CMK (cell line): ENCODE measurements at regions not wholly inside any gene's neighbourhood (a gene's known extent, or its start where the extent isn't known, plus 50 kb on each side); places are given as distances from the start of the nearest gene placed in this dataset.
A peak's percentile ranks its signal among the peaks of the same experiment; 100 is the strongest.

Experiments used
- DNase-seq: peaks from one replicate; pipeline ENCODE4 v3.0.0-alpha.2; 2010; ENCODE audit warnings: low read depth

GRCh38 chr14:66365388-66365787 lies 120.8 kb upstream of the CCDC196 start:
- DNase-seq = no peak

- peak; percentile 49 for DNase-seq
Measured at GRCh38 chr14:66369157-66369697, 116.9 kb upstream of the CCDC196 start.

- no peak for DNase-seq
Measured at GRCh38 chr14:66371776-66372175, 114.4 kb upstream of the CCDC196 start.

- no peak for DNase-seq
Measured at GRCh38 chr14:66375046-66375964, 110.9 kb upstream of the CCDC196 start.

GRCh38 chr14:66377574-66377973 lies 108.6 kb upstream of the CCDC196 start:
- DNase-seq = no peak

- DNase-seq = no peak
Measured at GRCh38 chr14:66378712-66379505, 107.3 kb upstream of the CCDC196 start.

GRCh38 chr14:66380143-66380542 lies 106.0 kb upstream of the CCDC196 start:
- no peak for DNase-seq

GRCh38 chr14:66381755-66382154 lies 104.4 kb upstream of the CCDC196 start:
- no peak for DNase-seq

GRCh38 chr14:66383257-66383656 lies 102.9 kb upstream of the CCDC196 start:
- no peak for DNase-seq

- no peak for DNase-seq
Measured at GRCh38 chr14:66383771-66384170, 102.4 kb upstream of the CCDC196 start.

GRCh38 chr14:66388516-66388915 lies 97.7 kb upstream of the CCDC196 start:
- no peak for DNase-seq

- DNase-seq = no peak
Measured at GRCh38 chr14:66389481-66389880, 96.7 kb upstream of the CCDC196 start.

- peak; percentile 5 for DNase-seq
Measured at GRCh38 chr14:66395300-66395699, 90.9 kb upstream of the CCDC196 start.

- no peak for DNase-seq
Measured at GRCh38 chr14:66396164-66396563, 90.0 kb upstream of the CCDC196 start.

GRCh38 chr14:66398437-66398836 lies 87.7 kb upstream of the CCDC196 start:
- no peak for DNase-seq

- no peak for DNase-seq
Measured at GRCh38 chr14:66401449-66402095, 84.6 kb upstream of the CCDC196 start.

GRCh38 chr14:66403183-66403582 lies 83.0 kb upstream of the CCDC196 start:
- DNase-seq = peak; percentile 37

- DNase-seq = no peak
Measured at GRCh38 chr14:66404051-66404545, 82.1 kb upstream of the CCDC196 start.

- no peak for DNase-seq
Measured at GRCh38 chr14:66405158-66405557, 81.0 kb upstream of the CCDC196 start.

GRCh38 chr14:66413901-66414300 lies 72.3 kb upstream of the CCDC196 start:
- DNase-seq = no peak

GRCh38 chr14:66414511-66414910 lies 71.7 kb upstream of the CCDC196 start:
- no peak for DNase-seq
